ENCODE measurements at regions not wholly inside any gene's neighbourhood (a gene's known extent, or its start where the extent isn't known, plus 50 kb on each side); places are given as distances from the start of the nearest gene placed in this dataset.

DNA sequence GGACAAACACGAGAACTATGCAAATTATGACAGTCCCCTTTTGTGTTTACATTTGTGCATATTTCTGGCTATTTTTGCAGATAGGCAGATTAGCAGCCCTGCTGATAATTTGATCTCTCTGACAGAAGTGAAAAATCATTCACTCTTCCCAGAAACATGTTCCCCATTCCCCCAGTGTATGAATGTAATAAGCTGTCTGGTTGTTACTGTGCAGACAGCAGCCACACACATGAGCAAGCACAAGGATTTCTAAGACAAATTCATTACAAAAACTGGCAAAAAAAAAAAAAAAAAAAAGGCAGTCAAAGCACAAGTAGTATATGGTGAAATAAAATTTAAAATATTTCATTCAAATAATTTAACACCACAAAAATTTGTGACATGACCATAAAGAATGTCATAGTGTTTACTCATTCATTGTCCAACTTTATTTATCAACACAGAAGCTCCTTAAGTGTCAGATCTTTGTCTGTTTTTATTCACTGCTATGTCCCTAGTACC lies 95.5 kb upstream of the VGLL2 start:
- no peaks in the 10 kb centered on the region for H3K36me3 ChIP-seq (ENCODE audit: control insufficient read depth, insufficient read depth, low read length)
- POLR2A ChIA-PET: no interaction called here
- DNase-seq (ENCODE audit: extremely low read depth in 1 of 4, low spot score in 3 of 4) (no peak), ATAC-seq (no peak), FAIRE-seq (no peak)
- H3K27ac ChIP-seq (ENCODE audit: extremely low read depth, low read depth, low read length): no peak overlapping the region
- CTCF ChIA-PET (ENCODE audit: low intra/inter-chr PET ratio): no interaction called here
- no peaks in the 10 kb centered on the region for H3K9me3 ChIP-seq (replicated peaks; ENCODE audit: control insufficient read depth, insufficient read depth, low read depth, low read length)
- intact Hi-C loops (cut with micrococcal nuclease) (no loop called here), in situ Hi-C loops (cut with MboI) (no loop called here)
- TF ChIP-seq POLR2H (tag; IDR thresholded peaks at IDR 0.05; ENCODE audit: low read depth) (no peak), ATF1 (CRISPR knock-in tag; IDR thresholded peaks at IDR 0.05) (no peak), ATF1 (tag; IDR thresholded peaks at IDR 0.05) (no peak), ZBTB17 (CRISPR knock-in tag; IDR thresholded peaks at IDR 0.05) (no peak), FOXK2 (conservative IDR thresholded peaks at IDR 0.05 in 1 of 2, IDR thresholded peaks at IDR 0.05 in 1 of 2; ENCODE audit: low read depth in 2 of 2) (no peak), HDAC1 (IDR thresholded peaks at IDR 0.05) (no peak), MAFK (IDR thresholded peaks at IDR 0.05; ENCODE audit: low read length) (no peak), TCF3 (CRISPR knock-in tag; IDR thresholded peaks at IDR 0.05) (no peak), ATF6 (CRISPR knock-in tag; IDR thresholded peaks at IDR 0.05) (no peak), SP2 (IDR thresholded peaks at IDR 0.05; ENCODE audit: extremely low read depth, low read depth, low read length, poor library complexity, severe bottlenecking) (no peak), ZNF408 (CRISPR knock-in tag; IDR thresholded peaks at IDR 0.05; ENCODE audit: low read depth) (no peak), KAT8 (IDR thresholded peaks at IDR 0.05; ENCODE audit: low read depth) (no peak), HLTF (IDR thresholded peaks at IDR 0.05) (no peak), ZNF174 (CRISPR knock-in tag; IDR thresholded peaks at IDR 0.05) (no peak), ZNF354B (CRISPR knock-in tag; IDR thresholded peaks at IDR 0.05) (no peak), PHF8 (IDR thresholded peaks at IDR 0.05; ENCODE audit: borderline replicate concordance, low read length) (no peak), PHF20 (IDR thresholded peaks at IDR 0.05; ENCODE audit: partially characterized antibody) (no peak)
- no TSS peak for BruUV-seq (replicated peaks)
- no peak overlapping the region for H3K4me2 ChIP-seq (ENCODE audit: insufficient read depth, low read length)
- H3K4me3 ChIP-seq: no peak overlapping the region
- no peak overlapping the region for H3K9ac ChIP-seq (ENCODE audit: insufficient read depth in 1 of 2, low read depth in 2 of 2, low read length in 2 of 2)
- no peaks in the 10 kb centered on the region for H3K4me1 ChIP-seq (replicated peaks in 1 of 2; ENCODE audit: control insufficient read depth in 2 of 2, insufficient read depth in 2 of 2, low read length in 2 of 2)
- H4K20me1 ChIP-seq (replicated peaks; ENCODE audit: control insufficient read depth, insufficient read depth, low read length): no peaks in the 10 kb centered on the region
- 0% methylated on average over 1 of the region's 1 CpG for WGBS (ENCODE audit: insufficient coverage, low coverage, missing lambda C conversion rate)
- H2AFZ ChIP-seq (ENCODE audit: low read depth, low read length): no peak overlapping the region
- no peaks in the 10 kb centered on the region for H3K9me1 ChIP-seq (ENCODE audit: control insufficient read depth, insufficient read depth, low read length)
- no peaks in the 10 kb centered on the region for H3K27me3 ChIP-seq (ENCODE audit: control insufficient read depth in 2 of 2, insufficient read depth in 2 of 2, low read length in 2 of 2)
- H3K79me2 ChIP-seq (ENCODE audit: control insufficient read depth, insufficient read depth, low read length): no peaks in the 10 kb centered on the region
